ENCODE measurements at regions not wholly inside any gene's neighbourhood (a gene's known extent, or its start where the extent isn't known, plus 50 kb on each side); places are given as distances from the start of the nearest gene placed in this dataset.

- no peaks in the 10 kb centered on the region for H3K27me3 ChIP-seq (ENCODE audit: control insufficient read depth in 2 of 2, insufficient read depth in 2 of 2, low read length in 2 of 2)
- no TSS peak for BruUV-seq (replicated peaks)
- dilution Hi-C loops (cut with MboI; ENCODE audit: extremely low pct_ligation_motif_present, low sequenced_read_pairs) (no loop called here), intact Hi-C loops (cut with micrococcal nuclease) (no loop called here)
- TF ChIP-seq POLR2AphosphoS5 (IDR thresholded peaks at IDR 0.05; ENCODE audit: insufficient read depth, low read depth, low read length) = no peak
- no peak for TF ChIP-seq EZH2 (IDR thresholded peaks at IDR 0.05; ENCODE audit: borderline replicate concordance, low read depth, low read length, severe bottlenecking)
- TF ChIP-seq POLR2A (IDR thresholded peaks at IDR 0.05; ENCODE audit: low read depth, low read length) = no peak
- TF ChIP-seq MAX (IDR thresholded peaks at IDR 0.05; ENCODE audit: insufficient read depth, insufficient read length) = no peak
- TF ChIP-seq GATA2 (IDR thresholded peaks at IDR 0.05; ENCODE audit: insufficient read depth, insufficient read length, low read depth, low read length) = no peak
- no peak for TF ChIP-seq FOS (IDR thresholded peaks at IDR 0.05; ENCODE audit: borderline replicate concordance, insufficient read depth, low read length)
- TF ChIP-seq CTCF (IDR thresholded peaks at IDR 0.05; ENCODE audit: extremely low read depth in 1 of 2, insufficient read depth in 1 of 2, low read depth in 1 of 2, low read length in 2 of 2) = no peak
- TF ChIP-seq JUN (IDR thresholded peaks at IDR 0.05; ENCODE audit: borderline replicate concordance, insufficient read depth, insufficient read length, low read depth) = no peak
- no peak for TF ChIP-seq MYC (IDR thresholded peaks at IDR 0.05; ENCODE audit: low read depth, low read length)
- H4K20me1 ChIP-seq (replicated peaks; ENCODE audit: control insufficient read depth, extremely low read depth, insufficient read depth, low read length) = no peaks in the 10 kb centered on the region
- H3K4me3 ChIP-seq (replicated peaks in 1 of 3; ENCODE audit: insufficient read depth in 1 of 3, low read depth in 1 of 3, low read length in 3 of 3) = no peak overlapping the region
- FAIRE-seq (no peak), DNase-seq (ENCODE audit: low read depth, low spot score) (no peak)
- H3K79me2 ChIP-seq (ENCODE audit: control insufficient read depth, insufficient read depth, low read length) = no peaks in the 10 kb centered on the region
- no peaks in the 10 kb centered on the region for H3K4me1 ChIP-seq (ENCODE audit: control insufficient read depth, extremely low read depth, insufficient read depth, low read length)
- POLR2A ChIA-PET = no interaction called here
- no peak overlapping the region for H3K9ac ChIP-seq (replicated peaks; ENCODE audit: extremely low read depth, insufficient read depth, low read length)
- H3K4me2 ChIP-seq (ENCODE audit: insufficient read depth, low read length) = no peak overlapping the region
- no peaks in the 10 kb centered on the region for H3K9me1 ChIP-seq (replicated peaks; ENCODE audit: control insufficient read depth, extremely low read depth, insufficient read depth, low read length)
- no peaks in the 10 kb centered on the region for H3K36me3 ChIP-seq (ENCODE audit: control insufficient read depth in 2 of 2, extremely low read depth in 1 of 2, insufficient read depth in 2 of 2, low read length in 2 of 2)
- no peak overlapping the region for H2AFZ ChIP-seq (ENCODE audit: low read depth, low read length)
- no peak overlapping the region for H3K27ac ChIP-seq (ENCODE audit: insufficient read depth, low read depth, low read length)
- no peaks in the 10 kb centered on the region for H3K9me3 ChIP-seq (replicated peaks; ENCODE audit: control insufficient read depth, insufficient read depth, low read length)
- CTCF ChIA-PET = interaction anchor here (1.0 to 1.1 kb wide), 2 partner anchors 10 to 263 kb away, joined by 3 read pairs; no protein-coding TSS in a partner anchor
Measured at GRCh38 chr2:57465967-57466366, 580.6 kb upstream of the VRK2 start.

All from endothelial cell of umbilical vein (primary cell).